HT1080 (cell line): ENCODE measurements at regions not wholly inside any gene's neighbourhood (a gene's known extent, or its start where the extent isn't known, plus 50 kb on each side); places are given as distances from the start of the nearest gene placed in this dataset.

Experiments
- DNase-seq: peaks from one replicate; pipeline ENCODE4 v3.0.0-alpha.2; 2015; ENCODE audit warnings: low read depth

GRCh38 chr2:34481542-34481941, 882.4 kb upstream of the FAM98A start:
- no peak for DNase-seq

- no peak for DNase-seq
These were observed 881.3 kb upstream of the FAM98A start for GRCh38 chr2:34480366-34480765.

GRCh38 chr2:34475156-34475555, 876.1 kb upstream of the FAM98A start:
- no peak for DNase-seq

- DNase-seq, result no peak
These were observed 875.5 kb upstream of the FAM98A start for GRCh38 chr2:34474646-34475045.

GRCh38 chr2:34447097-34447496, 848.0 kb upstream of the FAM98A start:
- DNase-seq, result no peak

- DNase-seq, result no peak
These were observed 824.2 kb upstream of the FAM98A start for GRCh38 chr2:34423301-34423700.

GRCh38 chr2:34419856-34420255, 820.8 kb upstream of the FAM98A start:
- no peak for DNase-seq

- DNase-seq, result no peak
These were observed 817.8 kb upstream of the FAM98A start for GRCh38 chr2:34416856-34417255.

- DNase-seq, result no peak
These were observed 815.8 kb upstream of the FAM98A start for GRCh38 chr2:34414856-34415255.

- DNase-seq, result peak; percentile 52
These were observed 809.0 kb upstream of the FAM98A start for GRCh38 chr2:34408100-34408499.

GRCh38 chr2:34403512-34403911, 804.4 kb upstream of the FAM98A start:
- no peak for DNase-seq

- DNase-seq, result no peak
These were observed 803.3 kb upstream of the FAM98A start for GRCh38 chr2:34402376-34402775.

- DNase-seq, result peak; percentile 79
These were observed 802.1 kb upstream of the FAM98A start for GRCh38 chr2:34401186-34401585.

- DNase-seq, result no peak
These were observed 789.3 kb upstream of the FAM98A start for GRCh38 chr2:34388446-34388845.

GRCh38 chr2:34387536-34387935, 788.4 kb upstream of the FAM98A start:
- no peak for DNase-seq

- no peak for DNase-seq
These were observed 780.5 kb upstream of the FAM98A start for GRCh38 chr2:34379586-34379985.

- no peak for DNase-seq
These were observed 774.6 kb upstream of the FAM98A start for GRCh38 chr2:34373586-34374233.

GRCh38 chr2:34372967-34373366, 773.9 kb upstream of the FAM98A start:
- DNase-seq, result no peak

- DNase-seq, result no peak
These were observed 772.6 kb upstream of the FAM98A start for GRCh38 chr2:34371711-34372110.

- DNase-seq, result no peak
These were observed 769.2 kb upstream of the FAM98A start for GRCh38 chr2:34368304-34368703.

GRCh38 chr2:34365932-34366331, 766.8 kb upstream of the FAM98A start:
- DNase-seq, result no peak

- DNase-seq, result no peak
These were observed 766.4 kb upstream of the FAM98A start for GRCh38 chr2:34365512-34365911.

- DNase-seq, result no peak
These were observed 754.5 kb upstream of the FAM98A start for GRCh38 chr2:34353509-34354113.
